Caco-2 (cell line): ENCODE measurements at regions not wholly inside any gene's neighbourhood (a gene's known extent, or its start where the extent isn't known, plus 50 kb on each side); places are given as distances from the start of the nearest gene placed in this dataset.

Experiments
- BruUV-seq: library from RNA; stranded (reverse); fragments of 400-500 nt; replicated peaks from 2 replicates; lab custom pipeline; 2021; lab: Mats Ljungman, UMichigan
- CTCF ChIA-PET: fragments of 300-600 bp; sonication (Branson Sonifier 250); formaldehyde crosslinking; loops from one replicate; lab custom pipeline; 2022; ENCODE audit warnings: antibody characterized with exemption; lab: Charles Lee
- POLR2A ChIA-PET: fragments of 300-600 bp; sonication (Branson Sonifier 250); formaldehyde crosslinking; loops from one replicate; lab custom pipeline; 2022; ENCODE audit warnings: antibody characterized with exemption; lab: Charles Lee
- DNase-seq, 2 experiments: peaks; one replicate each; pipeline versions ENCODE4 v3.0.0 to v3.0.0-alpha.2; 2020 to 2022
- H3K27me3 ChIP-seq: replicated peaks from 2 replicates; pipeline ENCODE4 v1.6.0; 2011; ENCODE audit warnings: low read length; ENCODE audit not compliant: control insufficient read depth, insufficient read depth
- H3K36me3 ChIP-seq: 2 replicates; pipeline ENCODE4 v1.5.1; 2011; ENCODE audit warnings: low read length; ENCODE audit not compliant: control insufficient read depth, insufficient read depth
- H3K4me1 ChIP-seq: fragments of 250-450 bp; sonication (Bioruptor Pico); 2 replicates; pipeline ENCODE4 v1.5.1; 2020; ENCODE audit warnings: mild to moderate bottlenecking
- H3K4me3 ChIP-seq: 2 replicates; pipeline ENCODE4 v1.5.1; 2011; ENCODE audit warnings: low read depth, mild to moderate bottlenecking, control low read depth, low read length
- H3K9me3 ChIP-seq: fragments of 250-450 bp; sonication (Bioruptor Pico); 2 replicates; pipeline ENCODE4 v1.5.1; 2020; ENCODE audit warnings: mild to moderate bottlenecking, moderate library complexity
- H3K27ac Mint-ChIP-seq: one replicate; pipeline ENCODE4 v1.8.0; 2022; ENCODE audit warnings: mixed read lengths; ENCODE audit not compliant: unreplicated experiment
- H3K27me3 Mint-ChIP-seq: one replicate; pipeline ENCODE4 v1.8.0; 2022; ENCODE audit warnings: mixed read lengths; ENCODE audit not compliant: insufficient read depth, unreplicated experiment
- H3K36me3 Mint-ChIP-seq: one replicate; pipeline ENCODE4 v1.8.0; 2022; ENCODE audit warnings: mild to moderate bottlenecking, mixed read lengths; ENCODE audit not compliant: insufficient read depth, unreplicated experiment
- H3K4me1 Mint-ChIP-seq: one replicate; pipeline ENCODE4 v1.8.0; 2022; ENCODE audit warnings: low read depth, mixed read lengths; ENCODE audit not compliant: unreplicated experiment
- H3K4me3 Mint-ChIP-seq: one replicate; pipeline ENCODE4 v1.8.0; 2022; ENCODE audit warnings: mild to moderate bottlenecking, moderate library complexity, mixed read lengths; ENCODE audit not compliant: unreplicated experiment
- H3K9me3 Mint-ChIP-seq: one replicate; pipeline ENCODE4 v1.8.0; 2022; ENCODE audit warnings: mixed read lengths; ENCODE audit not compliant: unreplicated experiment
- CTCF ChIP-seq, 2 experiments: fragments of 200-600 bp in 1 of 2; IDR thresholded peaks; 1 replicate in 1 of 2; 2 replicates in 1 of 2; pipeline versions ENCODE4 v1.5.1 to v1.8.0; 2011 to 2022; ENCODE audit warnings: antibody characterized with exemption in 1 of 2, control low read depth in 1 of 2, inconsistent platforms in 1 of 2, low read depth in 1 of 2, low read length in 1 of 2, mild to moderate bottlenecking in 1 of 2, moderate library complexity in 1 of 2; ENCODE audit not compliant: insufficient read depth in 1 of 2, severe bottlenecking in 1 of 2, unreplicated experiment in 1 of 2
- intact Hi-C: fragments of 100-400 bp; cut with micrococcal nuclease; formaldehyde crosslinking; loops from one replicate; pipeline ENCODE4 v1.10.0; 2022; ENCODE audit not compliant: unreplicated experiment

DNA sequence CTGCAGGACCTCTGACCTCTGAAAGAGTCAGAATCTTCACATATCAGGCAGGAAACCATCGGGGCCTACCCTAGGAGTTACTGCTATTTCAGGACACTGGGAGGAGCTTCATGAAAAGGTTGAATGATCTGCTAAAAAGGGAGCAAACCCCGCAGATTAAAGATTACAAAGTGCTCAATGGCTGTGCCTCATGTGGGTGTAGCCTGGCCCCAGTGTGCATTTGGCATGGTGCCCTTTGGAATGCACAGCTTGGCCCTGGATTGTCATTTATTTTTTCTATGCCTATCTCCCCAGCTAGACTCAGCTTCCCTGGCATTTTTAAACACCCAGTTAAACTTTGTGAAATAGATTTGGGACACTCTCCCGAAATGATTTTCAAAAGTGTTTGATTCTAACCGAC is 368.5 kb upstream of the SPTLC3 start:
- H3K36me3 Mint-ChIP-seq = no peaks in the 10 kb centered on the region
- no TSS peak for BruUV-seq
- ChIA-PET POLR2A (no interaction called here), CTCF (no interaction called here)
- peaks cover 9% of the 10 kb centered on the region for H3K27me3 Mint-ChIP-seq
- no peaks in the 10 kb centered on the region for H3K9me3 Mint-ChIP-seq
- no peaks in the 10 kb centered on the region for H3K4me1 Mint-ChIP-seq
- Histone ChIP-seq H3K4me1 (no peaks in the 10 kb centered on the region), H3K4me3 (no peak overlapping the region), H3K36me3 (no peaks in the 10 kb centered on the region), H3K27me3 (no peaks in the 10 kb centered on the region), H3K9me3 (no peaks in the 10 kb centered on the region)
- DNase-seq = no peak
- no peak overlapping the region for H3K27ac Mint-ChIP-seq
- intact Hi-C loops = no loop called here
- no peak for TF ChIP-seq CTCF (IDR thresholded peaks at IDR 0.05; ENCODE audit: insufficient read depth in 1 of 2, low read depth in 1 of 2, low read length in 1 of 2, severe bottlenecking in 1 of 2, unreplicated experiment in 1 of 2)
- H3K4me3 Mint-ChIP-seq = no peak overlapping the region

DNA sequence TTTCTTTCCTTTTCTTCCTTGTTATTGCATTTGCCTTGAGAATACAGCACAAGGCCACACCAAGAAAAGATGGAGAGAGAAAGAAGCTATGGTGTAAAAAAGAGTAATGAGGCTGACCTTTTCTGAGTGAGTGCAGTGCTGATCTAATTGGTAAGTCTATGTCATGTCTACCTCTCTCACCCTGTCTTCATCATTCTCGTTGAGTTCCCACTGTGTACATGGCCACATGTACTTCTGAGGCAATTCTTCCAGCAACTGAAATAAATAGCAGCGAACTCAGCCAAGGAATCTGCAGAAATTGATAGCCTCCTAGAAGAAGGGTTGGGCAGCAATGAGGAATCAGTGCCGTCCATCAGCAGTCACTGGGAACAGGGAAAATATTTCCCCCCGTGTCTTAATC is 367.2 kb upstream of the SPTLC3 start:
- Mint-ChIP-seq H3K27ac (no peak overlapping the region), H3K4me3 (no peak overlapping the region), H3K27me3 (peaks cover 9% of the 10 kb centered on the region), H3K9me3 (no peaks in the 10 kb centered on the region), H3K4me1 (no peaks in the 10 kb centered on the region), H3K36me3 (no peaks in the 10 kb centered on the region)
- H3K9me3 ChIP-seq = no peaks in the 10 kb centered on the region
- no peak for DNase-seq
- TF ChIP-seq CTCF (IDR thresholded peaks at IDR 0.05; ENCODE audit: insufficient read depth in 1 of 2, low read depth in 1 of 2, low read length in 1 of 2, severe bottlenecking in 1 of 2, unreplicated experiment in 1 of 2) = no peak
- no peak overlapping the region for H3K4me3 ChIP-seq
- no peaks in the 10 kb centered on the region for H3K36me3 ChIP-seq
- ChIA-PET CTCF (no interaction called here), POLR2A (no interaction called here)
- H3K27me3 ChIP-seq = no peaks in the 10 kb centered on the region
- no TSS peak for BruUV-seq
- intact Hi-C loops = no loop called here
- no peaks in the 10 kb centered on the region for H3K4me1 ChIP-seq

- no peak overlapping the region for H3K27ac Mint-ChIP-seq
- H3K27me3 Mint-ChIP-seq = peaks cover 9% of the 10 kb centered on the region
- no peaks in the 10 kb centered on the region for H3K4me1 Mint-ChIP-seq
- H3K36me3 Mint-ChIP-seq = no peaks in the 10 kb centered on the region
- no TSS peak for BruUV-seq
- POLR2A ChIA-PET = no interaction called here
- no peak for DNase-seq
- H3K9me3 ChIP-seq = no peaks in the 10 kb centered on the region
- no peaks in the 10 kb centered on the region for H3K36me3 ChIP-seq
- no peak overlapping the region for H3K4me3 ChIP-seq
- CTCF ChIA-PET = no interaction called here
- intact Hi-C loops = no loop called here
- H3K4me3 Mint-ChIP-seq = no peak overlapping the region
- H3K4me1 ChIP-seq = no peaks in the 10 kb centered on the region
- no peaks in the 10 kb centered on the region for H3K9me3 Mint-ChIP-seq
- no peak for TF ChIP-seq CTCF (IDR thresholded peaks at IDR 0.05; ENCODE audit: insufficient read depth in 1 of 2, low read depth in 1 of 2, low read length in 1 of 2, severe bottlenecking in 1 of 2, unreplicated experiment in 1 of 2)
- no peaks in the 10 kb centered on the region for H3K27me3 ChIP-seq
These were observed 364.3 kb upstream of the SPTLC3 start for GRCh38 chr20:12644461-12644860.
